NCI-H2029 (cell line): ENCODE measurements at regions not wholly inside any gene's neighbourhood (a gene's known extent, or its start where the extent isn't known, plus 50 kb on each side); places are given as distances from the start of the nearest gene placed in this dataset.
"Not testable (repeated sequence)": the region's sequence is repeated elsewhere in the genome, so short reads cannot be mapped to it uniquely, and the experiment has no call there.

Experiments
- DNase-seq: peaks from one replicate; lab custom pipeline; 2025; lab: John Stamatoyannopoulos, UW

GRCh38 chr1:181948372-181948771 is 113.1 kb downstream of the ZNF648 start:
- no peak for DNase-seq

GRCh38 chr1:181947441-181947840 is 114.1 kb downstream of the ZNF648 start:
- DNase-seq, result no peak

- DNase-seq, result peak; percentile 37
Measured at GRCh38 chr1:181936768-181937581, 124.5 kb downstream of the ZNF648 start.

- DNase-seq, result no peak
Measured at GRCh38 chr1:181936269-181936668, 125.2 kb downstream of the ZNF648 start.

- DNase-seq, result no peak
Measured at GRCh38 chr1:181931873-181932272, 129.6 kb downstream of the ZNF648 start.

GRCh38 chr1:181930187-181930586 is 131.3 kb downstream of the ZNF648 start:
- no peak for DNase-seq

- DNase-seq, result no peak
Measured at GRCh38 chr1:181926697-181927096, 134.8 kb downstream of the ZNF648 start.

GRCh38 chr1:181924034-181924433 is 137.5 kb downstream of the ZNF648 start:
- DNase-seq, result not testable (repeated sequence)

GRCh38 chr1:181919542-181919941 is 142.0 kb downstream of the ZNF648 start:
- no peak for DNase-seq

- DNase-seq, result no peak
Measured at GRCh38 chr1:181918880-181919525, 142.5 kb downstream of the ZNF648 start.

- DNase-seq, result no peak
Measured at GRCh38 chr1:181911715-181912114, 149.8 kb downstream of the ZNF648 start.

- no peak for DNase-seq
Measured at GRCh38 chr1:181910905-181911304, 150.6 kb downstream of the ZNF648 start.

- no peak for DNase-seq
Measured at GRCh38 chr1:181909010-181909409, 152.5 kb downstream of the ZNF648 start.

GRCh38 chr1:181906631-181907030 is 154.9 kb downstream of the ZNF648 start:
- DNase-seq, result no peak

GRCh38 chr1:181905944-181906597 is 155.4 kb downstream of the ZNF648 start:
- DNase-seq, result no peak

GRCh38 chr1:181898773-181899172 is 162.7 kb downstream of the ZNF648 start:
- no peak for DNase-seq

GRCh38 chr1:181896824-181897223 is 164.7 kb downstream of the ZNF648 start:
- DNase-seq, result no peak

- DNase-seq, result no peak
Measured at GRCh38 chr1:181894439-181894859, 167.1 kb downstream of the ZNF648 start.

GRCh38 chr1:181893937-181894336 is 167.6 kb downstream of the ZNF648 start:
- no peak for DNase-seq

- not testable (repeated sequence) for DNase-seq
Measured at GRCh38 chr1:181893150-181893549, 168.4 kb downstream of the ZNF648 start.

- no peak for DNase-seq
Measured at GRCh38 chr1:181872562-181872961, 188.9 kb downstream of the ZNF648 start.

GRCh38 chr1:181863736-181864135 is 197.8 kb downstream of the ZNF648 start:
- no peak for DNase-seq

- no peak for DNase-seq
Measured at GRCh38 chr1:181863006-181863405, 198.5 kb downstream of the ZNF648 start.
